GM18861 (cell line): ENCODE measurements at regions not wholly inside any gene's neighbourhood (a gene's known extent, or its start where the extent isn't known, plus 50 kb on each side); places are given as distances from the start of the nearest gene placed in this dataset.

Source experiments
- ATAC-seq: cut with Tn5 transposase; IDR thresholded peaks from one replicate; pipeline ENCODE4 v1.9.1; 2021; ENCODE audit not compliant: unreplicated experiment

GRCh38 chr4:157574606-157575005, 354.1 kb downstream of the GRIA2 start:
- no peak for ATAC-seq

- no peak for ATAC-seq
Observed at GRCh38 chr4:157572951-157573350, 352.4 kb downstream of the GRIA2 start.

GRCh38 chr4:157572284-157572683, 351.8 kb downstream of the GRIA2 start:
- ATAC-seq: no peak

GRCh38 chr4:157564771-157565170, 344.2 kb downstream of the GRIA2 start:
- no peak for ATAC-seq

GRCh38 chr4:157564218-157564617, 343.7 kb downstream of the GRIA2 start:
- no peak for ATAC-seq

- no peak for ATAC-seq
Observed at GRCh38 chr4:157558016-157558415, 337.5 kb downstream of the GRIA2 start.

- ATAC-seq: no peak
Observed at GRCh38 chr4:157550028-157550427, 329.5 kb downstream of the GRIA2 start.

- ATAC-seq: no peak
Observed at GRCh38 chr4:157527954-157528353, 307.4 kb downstream of the GRIA2 start.

- no peak for ATAC-seq
Observed at GRCh38 chr4:157521906-157522305, 301.4 kb downstream of the GRIA2 start.

GRCh38 chr4:157514711-157515110, 294.2 kb downstream of the GRIA2 start:
- ATAC-seq: no peak

GRCh38 chr4:157509341-157509740, 288.8 kb downstream of the GRIA2 start:
- no peak for ATAC-seq

GRCh38 chr4:157502656-157503055, 282.1 kb downstream of the GRIA2 start:
- ATAC-seq: no peak

- ATAC-seq: no peak
Observed at GRCh38 chr4:157459785-157460184, 239.3 kb downstream of the GRIA2 start.

- ATAC-seq: no peak
Observed at GRCh38 chr4:157447195-157447594, 226.7 kb downstream of the GRIA2 start.

GRCh38 chr4:157444014-157444413, 223.5 kb downstream of the GRIA2 start:
- no peak for ATAC-seq

- ATAC-seq: no peak
Observed at GRCh38 chr4:157443537-157443936, 223.0 kb downstream of the GRIA2 start.

- ATAC-seq: no peak
Observed at GRCh38 chr4:157425897-157426296, 205.4 kb downstream of the GRIA2 start.

GRCh38 chr4:157423526-157424020, 203.0 kb downstream of the GRIA2 start:
- no peak for ATAC-seq

GRCh38 chr4:157421365-157421764, 200.8 kb downstream of the GRIA2 start:
- no peak for ATAC-seq
